Trophoblast cell (in vitro differentiated cells and primary cell): ENCODE measurements at regions not wholly inside any gene's neighbourhood (a gene's known extent, or its start where the extent isn't known, plus 50 kb on each side); places are given as distances from the start of the nearest gene placed in this dataset.

Experiments used
- DNase-seq, 2 donors: peaks; one replicate each; pipeline ENCODE4 v3.0.0-alpha.2; 2016
- H2AFZ ChIP-seq: 2 replicates; pipeline ENCODE4 v1.6.1; 2013; ENCODE audit warnings: low read length, moderate library complexity, mild to moderate bottlenecking; ENCODE audit not compliant: insufficient read depth, poor library complexity
- H2AK5ac ChIP-seq: 2 replicates; pipeline ENCODE4 v1.6.1; 2013; ENCODE audit warnings: mild to moderate bottlenecking, low read length
- H2BK120ac ChIP-seq: 2 replicates; pipeline ENCODE4 v1.6.1; 2013; ENCODE audit warnings: low read length, mild to moderate bottlenecking, moderate library complexity; ENCODE audit not compliant: insufficient read depth, poor library complexity
- H2BK12ac ChIP-seq: 2 replicates; pipeline ENCODE4 v1.6.1; 2013; ENCODE audit warnings: mild to moderate bottlenecking, low read length, moderate library complexity
- H2BK5ac ChIP-seq: 2 replicates; pipeline ENCODE4 v1.6.1; 2013; ENCODE audit warnings: low read length, low read depth, moderate library complexity, mild to moderate bottlenecking; ENCODE audit not compliant: poor library complexity
- H3K14ac ChIP-seq: 2 replicates; pipeline ENCODE4 v1.6.1; 2013; ENCODE audit warnings: mild to moderate bottlenecking, low read length
- H3K18ac ChIP-seq: 2 replicates; pipeline ENCODE4 v1.6.1; 2013; ENCODE audit warnings: mild to moderate bottlenecking, low read length
- H3K23ac ChIP-seq: 2 replicates; pipeline ENCODE4 v1.6.1; 2013; ENCODE audit warnings: low read length
- H3K27ac ChIP-seq: 2 replicates; pipeline ENCODE4 v1.5.1; 2013; ENCODE audit warnings: low read depth, mild to moderate bottlenecking, inconsistent platforms, low read length, moderate library complexity
- H3K27me3 ChIP-seq: 2 replicates; pipeline ENCODE4 v1.6.1; 2013; ENCODE audit warnings: inconsistent platforms, mild to moderate bottlenecking, low read length, moderate library complexity; ENCODE audit not compliant: insufficient read depth
- H3K36me3 ChIP-seq, 2 experiments: 1 replicate in 1 of 2; 2 replicates in 1 of 2; pipeline ENCODE4 v1.6.1; 2013; ENCODE audit warnings: low read length in 2 of 2, mild to moderate bottlenecking in 2 of 2, moderate library complexity in 1 of 2; ENCODE audit not compliant: insufficient read depth in 2 of 2, control insufficient read depth in 1 of 2
- H3K4ac ChIP-seq: 2 replicates; pipeline ENCODE4 v1.6.1; 2013; ENCODE audit warnings: low read depth, mild to moderate bottlenecking, low read length, moderate library complexity
- H3K4me1 ChIP-seq, 2 experiments: 1 replicate in 1 of 2; 2 replicates in 1 of 2; pipeline ENCODE4 v1.6.1; 2013; ENCODE audit warnings: low read length in 2 of 2, mild to moderate bottlenecking in 2 of 2, moderate library complexity in 1 of 2; ENCODE audit not compliant: insufficient read depth in 2 of 2, control insufficient read depth in 1 of 2
- H3K4me2 ChIP-seq: 2 replicates; pipeline ENCODE4 v1.6.1; 2013; ENCODE audit warnings: inconsistent platforms, mild to moderate bottlenecking, low read length, moderate library complexity
- H3K4me3 ChIP-seq: 2 replicates; pipeline ENCODE4 v1.5.1; 2013; ENCODE audit warnings: mild to moderate bottlenecking, low read depth, low read length, inconsistent platforms
- H3K79me1 ChIP-seq: one replicate; pipeline ENCODE4 v1.6.1; 2013; ENCODE audit warnings: low read length
- H3K79me2 ChIP-seq: 2 replicates; pipeline ENCODE4 v1.6.1; 2013; ENCODE audit warnings: low read length, mild to moderate bottlenecking; ENCODE audit not compliant: control insufficient read depth, insufficient read depth, poor library complexity
- H3K9ac ChIP-seq: 2 replicates; pipeline ENCODE4 v1.6.1; 2013; ENCODE audit warnings: mild to moderate bottlenecking, low read length
- H3K9me3 ChIP-seq: 2 replicates; pipeline ENCODE4 v1.6.1; 2013; ENCODE audit warnings: low read depth, mild to moderate bottlenecking, control low read depth, inconsistent platforms, low read length; ENCODE audit not compliant: insufficient read depth
- H4K12ac ChIP-seq: 2 replicates; pipeline ENCODE4 v1.6.1; 2013; ENCODE audit warnings: low read depth, mild to moderate bottlenecking, low read length, moderate library complexity
- H4K8ac ChIP-seq: 2 replicates; pipeline ENCODE4 v1.6.1; 2013; ENCODE audit warnings: low read depth, mild to moderate bottlenecking, low read length, moderate library complexity
- H4K91ac ChIP-seq: one replicate; pipeline ENCODE4 v1.6.1; 2013; ENCODE audit warnings: low read depth, mild to moderate bottlenecking, low read length, moderate library complexity
- WGBS: extraction: QIAGEN DNeasy Blood & Tissue Kit; methylation state at CpG from one replicate; pipeline ENCODE4 v1.1.7; 2013; ENCODE audit warnings: missing lambda C conversion rate; ENCODE audit not compliant: insufficient read length, insufficient coverage; ENCODE audit errors: extremely low coverage; 5-methylcytosine and 5-hydroxymethylcytosine counted together

DNA sequence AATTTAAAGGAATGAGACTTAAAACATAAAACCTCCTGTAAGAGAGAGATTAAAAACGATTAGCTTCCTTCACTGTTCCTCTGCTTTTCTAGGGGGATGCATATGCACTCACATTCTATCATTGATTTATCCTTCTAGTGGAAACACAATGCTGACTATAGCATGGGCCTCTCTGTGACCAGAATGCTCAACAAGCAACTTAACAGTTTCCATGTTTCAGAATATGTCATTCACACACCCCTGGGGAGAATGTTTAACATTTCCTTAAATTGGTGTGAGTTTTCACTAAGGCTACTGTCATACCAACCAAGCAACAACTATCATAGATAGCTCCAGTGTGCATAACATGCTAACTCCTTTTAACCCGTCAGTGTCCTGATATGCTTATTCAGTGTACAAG is 337.9 kb upstream of the GRM7 start:
- Histone ChIP-seq H3K4me3 (no peak overlapping the region), H3K27me3 (no peaks in the 10 kb centered on the region), H3K79me1 (no peaks in the 10 kb centered on the region), H3K14ac (no peak overlapping the region), H3K18ac (no peak overlapping the region), H3K4ac (no peak overlapping the region), H2AFZ (no peak overlapping the region), H2BK5ac (no peak overlapping the region), H3K4me1 (no peaks in the 10 kb centered on the region), H4K12ac (no peak overlapping the region), H2AK5ac (no peak overlapping the region), H3K27ac (no peak overlapping the region), H4K91ac (no peak overlapping the region), H3K9ac (no peak overlapping the region), H3K9me3 (peaks cover 2% of the 10 kb centered on the region), H2BK120ac (no peak overlapping the region), H4K8ac (no peak overlapping the region), H2BK12ac (no peak overlapping the region), H3K4me2 (no peak overlapping the region), H3K36me3 (no peaks in the 10 kb centered on the region), H3K79me2 (no peaks in the 10 kb centered on the region), H3K23ac (no peak overlapping the region)
- no CpG with 5 or more reads among the region's 2 CpGs for WGBS
- DNase-seq, result no peak

DNA sequence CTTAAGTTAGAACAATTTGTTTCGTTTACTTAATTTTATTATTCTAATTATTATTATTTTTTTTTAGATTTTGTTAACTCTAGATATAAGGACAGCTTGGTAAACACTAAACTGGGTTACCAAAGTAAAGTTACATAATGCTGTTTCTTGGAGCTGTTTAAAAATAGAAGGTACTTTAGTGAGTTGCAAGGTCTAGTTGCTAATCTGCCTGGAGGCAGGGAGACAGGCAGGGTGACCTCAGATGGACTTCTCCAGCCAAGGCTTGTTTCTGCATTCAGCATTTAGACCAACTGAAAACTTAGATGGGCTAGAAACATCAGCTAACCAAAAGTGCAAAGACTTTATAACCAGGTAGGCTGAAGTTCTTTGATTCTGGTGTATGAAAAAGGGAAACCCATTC is 336.4 kb upstream of the GRM7 start:
- H3K4me1 ChIP-seq, result no peaks in the 10 kb centered on the region
- no peaks in the 10 kb centered on the region for H3K9me3 ChIP-seq
- no peak overlapping the region for H2BK12ac ChIP-seq
- WGBS, result no CpG with 5 or more reads among the region's 1 CpG
- H2BK120ac ChIP-seq, result no peak overlapping the region
- no peaks in the 10 kb centered on the region for H3K79me2 ChIP-seq
- H3K23ac ChIP-seq, result no peak overlapping the region
- H3K9ac ChIP-seq, result no peak overlapping the region
- H3K4ac ChIP-seq, result no peak overlapping the region
- no peak overlapping the region for H3K18ac ChIP-seq
- no peak overlapping the region for H3K14ac ChIP-seq
- no peaks in the 10 kb centered on the region for H3K36me3 ChIP-seq
- H4K8ac ChIP-seq, result no peak overlapping the region
- H3K27ac ChIP-seq, result no peak overlapping the region
- no peak overlapping the region for H3K4me3 ChIP-seq
- no peak overlapping the region for H4K91ac ChIP-seq
- DNase-seq, result no peak
- H2AK5ac ChIP-seq, result no peak overlapping the region
- no peaks in the 10 kb centered on the region for H3K79me1 ChIP-seq
- no peak overlapping the region for H4K12ac ChIP-seq
- no peak overlapping the region for H2AFZ ChIP-seq
- H2BK5ac ChIP-seq, result no peak overlapping the region
- H3K27me3 ChIP-seq, result no peaks in the 10 kb centered on the region
- no peak overlapping the region for H3K4me2 ChIP-seq

DNA sequence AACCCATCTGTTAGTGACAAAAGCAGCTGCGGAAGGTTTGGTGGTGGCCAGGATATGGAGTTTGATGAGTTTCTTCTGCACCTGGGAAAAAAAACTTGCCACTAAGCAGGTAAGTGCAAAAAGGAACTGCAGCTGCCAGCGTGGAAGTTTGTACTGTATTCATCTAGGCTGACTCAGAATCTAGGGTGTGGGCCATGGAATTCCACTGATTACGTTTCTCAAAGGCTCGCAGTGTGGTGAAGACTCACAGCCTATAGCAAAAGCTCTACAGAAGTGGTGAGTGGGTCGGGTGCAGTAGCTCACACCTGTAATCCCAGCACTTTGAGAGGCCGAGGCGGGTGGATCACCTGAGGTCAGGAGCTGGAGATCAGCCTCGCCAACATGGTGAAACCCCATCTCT is 334.6 kb upstream of the GRM7 start:
- H2BK120ac ChIP-seq, result no peak overlapping the region
- H3K23ac ChIP-seq, result no peak overlapping the region
- no peak overlapping the region for H4K12ac ChIP-seq
- no peak overlapping the region for H3K9ac ChIP-seq
- no peak overlapping the region for H2BK12ac ChIP-seq
- no peaks in the 10 kb centered on the region for H3K79me2 ChIP-seq
- H3K27ac ChIP-seq, result no peak overlapping the region
- no peak overlapping the region for H2BK5ac ChIP-seq
- no peak overlapping the region for H3K4ac ChIP-seq
- no peak overlapping the region for H3K4me3 ChIP-seq
- H3K27me3 ChIP-seq, result no peaks in the 10 kb centered on the region
- DNase-seq, result peak; percentile 8 to 49
- H3K14ac ChIP-seq, result no peak overlapping the region
- no peaks in the 10 kb centered on the region for H3K79me1 ChIP-seq
- no peak overlapping the region for H4K8ac ChIP-seq
- no peak overlapping the region for H4K91ac ChIP-seq
- H3K4me1 ChIP-seq, result no peaks in the 10 kb centered on the region
- WGBS, result no CpG with 5 or more reads among the region's 8 CpGs
- H3K4me2 ChIP-seq, result no peak overlapping the region
- H2AK5ac ChIP-seq, result no peak overlapping the region
- no peak overlapping the region for H2AFZ ChIP-seq
- no peak overlapping the region for H3K18ac ChIP-seq
- H3K36me3 ChIP-seq, result no peaks in the 10 kb centered on the region
- no peaks in the 10 kb centered on the region for H3K9me3 ChIP-seq

DNA sequence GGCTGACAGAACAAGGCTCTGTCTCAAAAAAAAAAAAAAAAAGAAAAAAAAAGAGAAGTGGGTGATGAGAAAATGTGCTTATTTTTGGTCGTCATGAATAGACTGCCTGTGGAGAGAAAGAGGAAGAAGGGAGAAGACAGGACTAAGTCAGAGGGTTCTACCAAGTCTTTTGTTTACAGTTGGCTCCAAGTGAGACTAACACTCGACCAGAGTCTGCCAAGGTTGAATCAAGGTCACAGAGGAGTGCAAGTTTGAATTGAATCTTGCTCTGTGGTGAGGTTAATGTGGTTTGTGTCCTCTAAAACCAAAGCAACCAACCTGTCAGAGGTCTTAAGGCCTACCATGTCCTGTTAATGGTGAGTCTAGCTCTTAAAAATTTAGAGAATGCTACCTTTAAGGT is 334.1 kb upstream of the GRM7 start:
- WGBS, result no CpG with 5 or more reads among the region's 2 CpGs
- H2AK5ac ChIP-seq, result no peak overlapping the region
- H2BK5ac ChIP-seq, result no peak overlapping the region
- H3K27me3 ChIP-seq, result no peaks in the 10 kb centered on the region
- no peaks in the 10 kb centered on the region for H3K36me3 ChIP-seq
- H2AFZ ChIP-seq, result no peak overlapping the region
- H3K9ac ChIP-seq, result no peak overlapping the region
- no peak overlapping the region for H2BK12ac ChIP-seq
- H3K9me3 ChIP-seq, result no peaks in the 10 kb centered on the region
- no peak overlapping the region for H3K23ac ChIP-seq
- no peak overlapping the region for H4K8ac ChIP-seq
- DNase-seq, result no peak
- H3K4me1 ChIP-seq, result no peaks in the 10 kb centered on the region
- H3K27ac ChIP-seq, result no peak overlapping the region
- H3K79me2 ChIP-seq, result no peaks in the 10 kb centered on the region
- no peak overlapping the region for H3K4ac ChIP-seq
- H3K4me2 ChIP-seq, result no peak overlapping the region
- no peak overlapping the region for H3K18ac ChIP-seq
- H3K4me3 ChIP-seq, result no peak overlapping the region
- no peak overlapping the region for H4K91ac ChIP-seq
- no peak overlapping the region for H2BK120ac ChIP-seq
- H3K14ac ChIP-seq, result no peak overlapping the region
- H4K12ac ChIP-seq, result no peak overlapping the region
- no peaks in the 10 kb centered on the region for H3K79me1 ChIP-seq

DNA sequence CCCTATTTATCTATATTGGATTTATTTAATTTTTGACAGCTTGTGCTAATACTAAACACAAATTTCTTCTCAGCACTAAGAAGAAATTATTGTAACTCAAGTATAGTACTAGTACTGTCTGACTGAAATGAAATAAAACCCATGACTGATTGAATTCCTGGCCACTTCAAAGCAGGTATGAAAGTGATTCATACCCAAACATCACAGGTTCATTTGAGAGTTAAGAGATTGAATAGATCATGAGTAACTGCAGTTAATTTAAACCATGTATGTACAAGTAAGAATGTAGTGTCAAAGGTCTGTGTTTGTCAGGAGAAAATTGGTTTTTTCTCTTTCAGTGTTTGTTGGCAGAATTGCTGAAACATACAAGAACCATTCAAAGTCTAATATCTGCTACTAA is 332.0 kb upstream of the GRM7 start:
- Histone ChIP-seq H3K9ac (no peak overlapping the region), H3K36me3 (no peaks in the 10 kb centered on the region), H3K4me3 (no peak overlapping the region), H3K14ac (no peak overlapping the region), H3K18ac (no peak overlapping the region), H3K4me2 (no peak overlapping the region), H4K8ac (no peak overlapping the region), H3K79me2 (no peaks in the 10 kb centered on the region), H3K27me3 (no peaks in the 10 kb centered on the region), H3K9me3 (no peaks in the 10 kb centered on the region), H2BK5ac (no peak overlapping the region), H3K23ac (no peak overlapping the region), H2AK5ac (no peak overlapping the region), H3K27ac (no peak overlapping the region), H2BK120ac (no peak overlapping the region), H4K91ac (no peak overlapping the region), H2BK12ac (no peak overlapping the region), H3K4ac (no peak overlapping the region), H4K12ac (no peak overlapping the region), H2AFZ (no peak overlapping the region), H3K4me1 (no peaks in the 10 kb centered on the region), H3K79me1 (no peaks in the 10 kb centered on the region)
- DNase-seq, result no peak
